ENCODE measurements at regions not wholly inside any gene's neighbourhood (a gene's known extent, or its start where the extent isn't known, plus 50 kb on each side); places are given as distances from the start of the nearest gene placed in this dataset.

DNA sequence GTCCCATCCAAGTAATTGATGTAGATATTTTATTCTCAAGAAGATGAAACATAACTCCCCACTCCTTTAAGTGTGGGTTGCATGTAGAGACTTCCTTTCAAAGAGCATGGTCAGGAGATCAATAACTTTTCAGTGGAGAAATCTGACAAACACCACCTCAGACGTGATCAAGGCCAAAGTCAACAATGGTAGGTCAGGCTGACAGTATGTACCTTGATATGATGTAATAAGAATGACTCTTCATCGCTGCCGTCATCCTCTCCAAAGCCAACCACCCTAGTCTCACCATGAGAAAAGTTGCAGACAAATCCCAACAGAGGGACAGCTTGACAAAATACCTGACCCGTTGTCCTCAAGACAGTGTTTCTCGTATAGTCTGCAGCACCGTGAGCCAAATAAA lies 67.3 kb upstream of the DHRSX start:
- H2AK9ac ChIP-seq (replicated peaks; ENCODE audit: low read depth, low read length, poor library complexity) = no peak overlapping the region
- H3K9me1 ChIP-seq (ENCODE audit: insufficient read depth, low read length) = no peaks in the 10 kb centered on the region
- no peak overlapping the region for H2BK120ac ChIP-seq (ENCODE audit: low read depth, low read length)
- H3K56ac ChIP-seq (ENCODE audit: extremely low read depth, insufficient read depth, low read length) = no peak overlapping the region
- H3K9me3 ChIP-seq (ENCODE audit: control insufficient read depth, insufficient read depth, low read length) = 0 out of 2 replicates have a peak, but pooled peaks cover 2% of the 10 kb centered on the region
- dilution Hi-C loops (cut with HindIII; ENCODE audit: low sequenced_read_pairs, unreplicated experiment) = no loop called here
- no TSS peak for BruUV-seq (replicated peaks)
- no peak overlapping the region for H3K23ac ChIP-seq (ENCODE audit: low read depth, low read length)
- H4K91ac ChIP-seq (ENCODE audit: insufficient read depth, low read depth, low read length) = no peak overlapping the region
- no peak overlapping the region for H2BK20ac ChIP-seq (ENCODE audit: low read depth, low read length)
- no peak overlapping the region for H3K4ac ChIP-seq (ENCODE audit: low read depth, low read length)
- H2BK15ac ChIP-seq (ENCODE audit: low read depth, low read length) = no peak overlapping the region
- no peak overlapping the region for H3K27ac ChIP-seq (ENCODE audit: insufficient read depth, low read length)
- H3K9ac ChIP-seq (ENCODE audit: low read depth, low read length) = no peak overlapping the region
- H3K79me1 ChIP-seq (ENCODE audit: low read depth in 1 of 2, low read length in 2 of 2) = no peaks in the 10 kb centered on the region
- peak overlapping the region; percentile 11 for H2AFZ ChIP-seq (replicated peaks; ENCODE audit: low read length, poor library complexity)
- no peak overlapping the region for H3K4me3 ChIP-seq (ENCODE audit: insufficient read depth, low read depth, low read length)
- no peak overlapping the region for H4K8ac ChIP-seq (ENCODE audit: low read depth in 2 of 2, low read length in 2 of 2)
- ChIA-PET POLR2A (ENCODE audit: unreplicated experiment) (no interaction called here), CTCF (no interaction called here)
- DNase-seq (no peak), ATAC-seq (ENCODE audit: low read depth) (no peak)
- H3K4me2 ChIP-seq (ENCODE audit: low read depth, low read length) = no peak overlapping the region
- H2BK5ac ChIP-seq (ENCODE audit: low read depth, low read length, poor library complexity, severe bottlenecking) = no peak overlapping the region
- intact Hi-C loops (cut with micrococcal nuclease) = no loop called here
- no peaks in the 10 kb centered on the region for H3K4me1 ChIP-seq (ENCODE audit: control insufficient read depth, insufficient read depth, low read length)
- no peak overlapping the region for H4K5ac ChIP-seq (ENCODE audit: low read depth, low read length)
- H3K36me3 ChIP-seq (ENCODE audit: control insufficient read depth, insufficient read depth, low read length) = no peaks in the 10 kb centered on the region
- H2AK5ac ChIP-seq (ENCODE audit: low read depth, low read length) = no peak overlapping the region
- H4K20me1 ChIP-seq (ENCODE audit: insufficient read depth, low read length) = no peaks in the 10 kb centered on the region
- in situ Hi-C loops (cut with MboI; ENCODE audit: low sequenced_read_pairs) = no loop called here
- H3K18ac ChIP-seq (ENCODE audit: low read depth, low read length) = no peak overlapping the region
- 60% methylated on average over 2 of the region's 6 CpGs; no CpG with 5 or more reads in 1 of the 2 experiments for WGBS, 2 experiments (ENCODE audit: extremely low coverage in 2 of 2, insufficient read length in 1 of 2)
- H3K14ac ChIP-seq (replicated peaks; ENCODE audit: low read depth, low read length) = no peak overlapping the region
- TF ChIP-seq CHD1 (IDR thresholded peaks at IDR 0.05; ENCODE audit: low read depth, low read length) (no peak), RAD21 (IDR thresholded peaks at IDR 0.05; ENCODE audit: low read length) (no peak), MXI1 (IDR thresholded peaks at IDR 0.05; ENCODE audit: borderline replicate concordance, low read depth, low read length) (no peak), CEBPB (IDR thresholded peaks at IDR 0.05; ENCODE audit: low read depth, low read length) (no peak), BHLHE40 (IDR thresholded peaks at IDR 0.05; ENCODE audit: low read depth, low read length) (no peak), FOS (IDR thresholded peaks at IDR 0.05; ENCODE audit: low read depth, low read length) (no peak), MAFK (IDR thresholded peaks at IDR 0.05; ENCODE audit: low read depth, low read length) (no peak), RFX5 (IDR thresholded peaks at IDR 0.05; ENCODE audit: low read depth, low read length) (no peak)
- TF ChIP-seq, protein P1, sequence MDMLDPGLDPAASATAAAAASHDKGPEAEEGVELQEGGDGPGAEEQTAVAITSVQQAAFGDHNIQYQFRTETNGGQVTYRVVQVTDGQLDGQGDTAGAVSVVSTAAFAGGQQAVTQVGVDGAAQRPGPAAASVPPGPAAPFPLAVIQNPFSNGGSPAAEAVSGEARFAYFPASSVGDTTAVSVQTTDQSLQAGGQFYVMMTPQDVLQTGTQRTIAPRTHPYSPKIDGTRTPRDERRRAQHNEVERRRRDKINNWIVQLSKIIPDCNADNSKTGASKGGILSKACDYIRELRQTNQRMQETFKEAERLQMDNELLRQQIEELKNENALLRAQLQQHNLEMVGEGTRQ (IDR thresholded peaks at IDR 0.05; ENCODE audit: low read depth, low read length) = no peak
- TF ChIP-seq, protein P2, sequence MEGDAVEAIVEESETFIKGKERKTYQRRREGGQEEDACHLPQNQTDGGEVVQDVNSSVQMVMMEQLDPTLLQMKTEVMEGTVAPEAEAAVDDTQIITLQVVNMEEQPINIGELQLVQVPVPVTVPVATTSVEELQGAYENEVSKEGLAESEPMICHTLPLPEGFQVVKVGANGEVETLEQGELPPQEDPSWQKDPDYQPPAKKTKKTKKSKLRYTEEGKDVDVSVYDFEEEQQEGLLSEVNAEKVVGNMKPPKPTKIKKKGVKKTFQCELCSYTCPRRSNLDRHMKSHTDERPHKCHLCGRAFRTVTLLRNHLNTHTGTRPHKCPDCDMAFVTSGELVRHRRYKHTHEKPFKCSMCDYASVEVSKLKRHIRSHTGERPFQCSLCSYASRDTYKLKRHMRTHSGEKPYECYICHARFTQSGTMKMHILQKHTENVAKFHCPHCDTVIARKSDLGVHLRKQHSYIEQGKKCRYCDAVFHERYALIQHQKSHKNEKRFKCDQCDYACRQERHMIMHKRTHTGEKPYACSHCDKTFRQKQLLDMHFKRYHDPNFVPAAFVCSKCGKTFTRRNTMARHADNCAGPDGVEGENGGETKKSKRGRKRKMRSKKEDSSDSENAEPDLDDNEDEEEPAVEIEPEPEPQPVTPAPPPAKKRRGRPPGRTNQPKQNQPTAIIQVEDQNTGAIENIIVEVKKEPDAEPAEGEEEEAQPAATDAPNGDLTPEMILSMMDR (conservative IDR thresholded peaks at IDR 0.05; ENCODE audit: low read depth, low read length) = no peak
- no peaks in the 10 kb centered on the region; the same call in 1 of the 2 replicates for H3K27me3 ChIP-seq (ENCODE audit: control insufficient read depth, insufficient read depth, low read length)
